ENCODE measurements at regions not wholly inside any gene's neighbourhood (a gene's known extent, or its start where the extent isn't known, plus 50 kb on each side); places are given as distances from the start of the nearest gene placed in this dataset.
"Not testable (repeated sequence)": the region's sequence is repeated elsewhere in the genome, so short reads cannot be mapped to it uniquely, and the experiment has no call there.

DNA sequence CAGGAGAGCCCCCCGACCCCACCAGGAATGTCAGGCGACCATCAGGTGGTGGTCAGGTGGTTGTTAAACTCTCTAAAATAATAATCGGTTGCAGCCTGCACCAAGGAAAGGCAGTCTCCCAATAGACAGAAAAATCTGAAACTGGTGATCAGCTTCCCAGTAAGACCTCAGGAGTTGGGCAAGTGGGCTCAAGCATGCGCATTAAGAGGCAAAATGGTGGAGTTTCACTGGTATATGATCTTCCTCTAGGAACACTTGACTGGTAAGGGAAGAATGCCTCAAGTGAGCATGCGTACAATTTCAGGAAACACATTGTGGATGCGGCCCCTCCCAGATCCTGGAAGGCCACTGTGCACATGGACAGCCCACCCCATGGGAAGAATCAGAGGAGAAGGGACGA is 619.9 kb downstream of the TYW1 start:
- no peak for DNase-seq (ENCODE audit: low read depth, low spot score)

DNA sequence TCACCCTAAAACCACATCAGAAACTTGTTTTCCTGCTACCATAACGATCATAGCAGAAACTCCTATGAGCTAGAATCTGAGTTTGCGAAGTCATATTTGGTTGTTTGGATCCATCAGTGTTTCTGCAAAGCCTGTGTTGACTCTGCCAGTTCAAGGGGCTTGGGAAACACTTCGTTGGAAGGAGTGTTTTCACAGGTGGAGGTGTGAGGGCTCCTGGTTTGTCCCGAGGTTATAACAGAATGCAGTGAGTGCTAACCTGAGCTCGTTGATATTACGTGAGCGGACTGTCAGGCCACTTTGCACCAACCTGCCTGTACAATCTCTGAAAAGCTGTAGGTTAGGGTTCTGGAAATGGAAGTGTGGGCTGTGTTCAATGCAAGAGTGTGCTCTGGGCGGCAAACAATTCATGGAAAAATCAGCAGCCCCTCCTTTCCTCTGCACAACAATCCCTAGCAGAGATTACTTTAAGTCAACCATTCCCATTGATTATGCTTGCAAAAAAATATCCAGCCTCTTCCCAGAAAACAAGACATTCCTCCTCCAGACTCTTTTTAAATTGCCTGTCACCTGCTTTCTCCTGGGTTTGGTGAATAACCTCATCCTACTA is 622.0 kb downstream of the TYW1 start:
- DNase-seq (ENCODE audit: low read depth, low spot score) = no peak

DNA sequence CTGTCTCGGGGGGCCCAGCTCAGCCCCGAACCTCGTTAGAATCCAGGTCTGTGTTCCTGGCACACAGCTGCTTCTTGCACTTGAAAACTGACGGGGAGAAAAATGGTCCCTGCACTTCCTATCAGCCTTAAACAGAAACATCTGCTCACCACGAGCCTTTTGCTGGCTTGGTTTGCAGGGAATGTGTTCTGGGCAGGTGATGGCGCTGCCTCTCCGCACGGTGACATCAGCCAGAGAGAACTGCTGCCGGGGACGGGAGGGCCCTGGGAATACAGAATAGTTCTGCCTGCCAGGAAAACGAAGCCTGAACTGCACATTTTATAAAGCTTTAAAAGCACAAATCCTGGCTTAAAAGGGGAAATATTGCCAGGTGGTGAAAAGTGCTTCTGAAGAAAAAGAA is 622.5 kb downstream of the TYW1 start:
- DNase-seq (ENCODE audit: low read depth, low spot score) = peak; percentile 59

DNA sequence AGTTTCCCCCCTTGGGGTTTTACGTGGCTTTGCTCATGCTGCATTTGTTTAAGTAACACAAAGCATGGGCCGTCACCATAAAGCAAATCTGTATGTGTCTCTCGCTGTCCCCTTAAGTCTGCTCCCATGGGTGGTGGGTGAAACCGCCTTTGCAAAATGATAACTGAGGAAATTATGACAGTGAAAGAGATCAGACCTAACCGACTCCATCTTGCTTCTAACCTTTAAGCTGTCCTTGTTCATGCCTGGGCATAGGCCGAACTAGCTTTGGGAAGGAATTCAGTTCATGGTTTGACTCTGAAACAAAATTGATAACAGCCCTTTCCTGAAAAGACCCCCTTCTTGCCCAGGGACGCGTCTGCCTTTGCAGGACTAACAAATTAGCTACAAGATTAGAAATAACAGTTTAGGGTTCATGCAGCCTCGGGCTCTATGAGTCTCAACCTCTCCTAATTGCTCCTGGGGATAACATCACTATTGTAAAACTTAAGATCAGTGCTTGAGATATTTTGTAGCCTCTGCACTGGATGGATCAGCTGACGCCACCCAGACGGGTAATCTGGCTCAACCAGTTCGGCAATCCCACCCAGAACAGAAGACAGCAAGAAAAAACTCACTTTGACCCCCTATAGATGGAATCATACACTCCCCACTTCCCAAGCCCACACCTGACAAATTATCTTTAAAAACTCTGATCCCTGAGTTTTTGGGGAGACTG is 623.7 kb downstream of the TYW1 start:
- peak; percentile 64 for DNase-seq (ENCODE audit: low read depth, low spot score)

DNA sequence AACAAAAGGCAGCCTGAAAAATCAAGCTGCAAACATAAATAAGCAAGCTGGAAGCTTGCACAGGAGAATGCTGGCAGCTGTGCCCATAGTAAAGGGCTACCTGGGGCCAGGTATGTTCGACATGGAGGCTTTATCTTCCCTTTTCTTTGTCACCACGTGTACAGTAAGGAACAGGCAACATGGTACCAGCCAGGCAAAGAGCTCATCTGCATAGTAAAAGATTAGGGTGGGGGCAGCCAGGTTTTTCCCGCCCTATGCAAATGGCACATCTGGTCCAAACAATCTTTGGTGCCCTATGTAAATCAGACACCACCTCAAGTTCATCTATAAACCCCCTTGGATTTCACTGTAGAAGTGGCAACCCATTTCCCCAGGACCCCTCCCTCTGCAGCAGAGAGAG is 625.1 kb downstream of the TYW1 start:
- no peak for DNase-seq (ENCODE audit: low read depth, low spot score)

DNA sequence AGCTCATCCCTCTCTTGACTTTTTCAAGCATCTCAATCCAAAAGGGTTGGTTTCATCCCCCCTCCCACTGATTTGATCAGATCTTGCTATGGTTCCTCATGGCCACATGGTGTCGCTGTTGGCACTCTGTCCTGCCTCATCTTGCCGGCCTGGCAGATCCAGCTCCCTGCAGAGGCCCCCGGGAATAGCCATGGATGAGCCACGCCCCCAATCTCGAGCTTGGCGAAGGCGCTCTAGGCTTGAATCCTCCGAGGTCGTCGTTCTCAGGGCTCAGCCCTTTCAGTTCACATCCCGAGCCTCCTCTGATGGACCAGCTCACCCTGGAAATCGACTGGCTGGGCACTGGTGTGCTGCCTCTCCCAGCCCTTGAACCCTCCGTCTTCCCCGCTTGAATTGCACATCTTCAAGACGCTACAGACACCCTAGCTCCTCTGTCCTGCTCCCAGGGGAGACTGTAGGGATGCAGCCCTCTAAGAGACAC is 628.7 kb downstream of the TYW1 start:
- DNase-seq (ENCODE audit: low read depth, low spot score) = peak; percentile 91

DNA sequence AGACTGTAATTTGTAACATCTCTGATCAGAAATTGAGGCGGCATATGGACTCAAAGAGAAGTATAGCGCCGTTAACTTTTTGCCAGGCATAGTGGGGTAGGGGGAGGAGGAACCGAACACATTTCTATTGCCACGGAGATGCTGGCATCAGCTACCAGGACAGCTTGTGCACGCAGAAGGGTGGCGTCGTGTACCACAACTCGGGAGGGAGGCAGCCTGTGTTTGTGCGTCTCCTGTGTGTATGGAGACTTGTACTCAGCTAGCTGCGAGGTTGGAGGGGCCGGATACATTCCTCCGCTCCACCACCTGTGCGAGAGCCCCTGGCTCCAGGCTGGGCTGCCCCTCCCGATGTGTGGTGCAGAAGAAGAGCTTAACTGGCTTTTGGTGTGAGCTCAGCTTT is 634.8 kb downstream of the TYW1 start:
- no peak for DNase-seq (ENCODE audit: low read depth, low spot score)

DNA sequence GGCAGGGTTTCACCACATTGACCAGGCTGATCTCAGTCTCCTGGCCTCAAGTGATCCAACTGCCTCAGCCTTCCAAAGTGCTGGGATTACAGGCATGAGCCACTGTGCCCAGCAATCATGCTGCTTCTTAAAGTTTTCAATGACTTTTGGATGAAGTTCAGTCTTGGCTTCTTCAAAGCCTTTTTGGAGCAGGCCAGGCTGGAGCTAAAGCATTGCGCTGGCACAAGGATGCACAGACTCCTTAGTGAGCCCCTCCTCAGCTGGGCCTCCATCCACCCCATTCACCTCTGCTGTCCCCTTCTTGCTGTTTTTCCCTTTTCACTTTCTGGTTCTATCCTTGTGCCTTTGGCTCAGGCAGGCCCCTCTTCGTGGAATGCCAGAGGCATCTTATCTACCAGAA is 638.6 kb downstream of the TYW1 start:
- no peak for DNase-seq (ENCODE audit: low read depth, low spot score)

DNA sequence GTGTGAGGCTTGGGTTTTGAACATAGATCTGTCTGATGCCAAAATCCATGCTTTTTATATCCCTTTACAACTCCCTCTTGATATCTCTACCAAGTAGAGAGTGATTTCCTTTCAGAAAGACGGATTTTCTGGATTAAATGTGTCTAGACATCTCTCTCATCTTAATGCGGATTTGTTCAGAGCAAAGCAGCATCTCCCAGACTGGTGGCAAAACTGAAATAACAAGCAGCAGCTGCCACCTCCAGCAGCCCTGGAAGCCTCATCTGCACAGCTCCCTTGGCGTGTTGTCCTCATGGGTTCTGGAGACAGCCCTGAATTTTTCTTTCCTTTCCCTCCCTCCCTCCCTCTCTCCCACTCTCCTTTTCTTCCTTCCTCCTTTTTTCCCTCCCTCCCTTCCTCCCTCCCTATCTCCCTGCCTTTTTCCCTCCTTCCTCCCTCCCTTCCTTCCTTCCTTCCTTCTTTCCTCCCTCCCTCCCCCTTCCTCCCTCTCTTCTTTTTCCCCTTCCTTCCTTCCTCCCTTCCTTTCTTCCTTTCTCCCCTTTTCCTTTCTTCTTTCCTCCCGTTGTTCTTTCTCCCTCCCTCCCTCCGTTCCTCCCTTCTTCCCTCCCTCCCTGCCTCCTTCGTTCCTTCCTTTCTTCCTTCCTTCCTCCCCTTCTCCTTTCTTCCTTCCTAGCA is 639.9 kb downstream of the TYW1 start:
- DNase-seq (ENCODE audit: low read depth, low spot score) = no peak

DNA sequence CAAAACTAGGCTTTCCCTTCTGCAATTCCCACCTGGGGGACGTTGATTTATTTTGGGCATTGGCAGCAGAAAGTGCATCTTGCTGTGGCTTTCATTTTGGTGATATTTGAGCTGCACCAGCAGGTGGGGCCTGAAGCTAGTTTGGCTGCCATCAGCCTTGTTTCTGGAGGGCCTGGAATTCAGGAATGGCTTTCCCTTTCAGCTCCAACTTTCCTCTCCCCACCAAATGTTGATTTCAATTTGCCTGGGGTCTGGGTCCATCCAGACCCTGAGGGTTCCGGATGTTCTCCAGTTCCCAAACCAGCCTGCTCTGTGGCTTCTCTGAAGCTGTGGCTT is 640.4 kb downstream of the TYW1 start:
- DNase-seq (ENCODE audit: low read depth, low spot score) = peak; percentile 73

DNA sequence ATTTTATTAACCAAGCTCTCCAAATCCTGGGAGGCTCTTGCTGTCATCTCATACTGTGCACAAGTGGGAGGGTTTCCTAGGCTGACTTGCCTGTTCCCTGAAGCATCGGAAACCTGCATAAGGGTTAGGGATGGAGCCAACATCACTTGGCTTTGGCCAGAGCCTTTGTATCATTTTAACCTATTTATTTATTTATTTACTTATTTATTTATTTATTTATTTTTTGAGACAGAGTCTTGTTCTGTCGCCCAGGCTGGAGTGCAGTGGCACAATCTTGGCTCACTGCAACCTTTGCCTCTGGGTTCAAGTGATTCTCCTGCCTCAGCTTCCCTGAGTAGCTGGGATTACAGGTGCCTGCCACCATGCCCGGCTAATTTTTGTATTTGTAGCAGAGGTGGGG is 645.9 kb downstream of the TYW1 start:
- DNase-seq (ENCODE audit: low read depth, low spot score) = not testable (repeated sequence)

DNA sequence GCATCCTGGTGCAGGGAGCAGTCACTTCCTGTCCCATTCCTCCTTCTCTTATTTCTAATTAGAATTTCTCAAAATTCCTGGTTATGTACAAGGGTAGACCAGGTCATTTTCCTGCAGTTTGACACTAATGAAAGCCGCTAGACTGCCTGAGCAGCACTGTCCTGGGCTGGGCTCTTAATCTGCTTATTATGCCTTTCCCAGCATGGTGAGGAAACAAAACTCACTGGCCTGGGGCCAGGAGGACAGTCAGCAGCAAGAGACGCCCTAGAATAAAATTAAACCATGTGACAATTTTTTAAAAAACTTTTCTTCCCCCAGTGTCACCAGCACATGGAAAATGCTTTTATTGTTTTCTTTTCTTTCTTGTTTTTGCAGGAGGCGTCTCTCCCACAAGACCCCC is 647.5 kb downstream of the TYW1 start:
- no peak for DNase-seq (ENCODE audit: low read depth, low spot score)

DNA sequence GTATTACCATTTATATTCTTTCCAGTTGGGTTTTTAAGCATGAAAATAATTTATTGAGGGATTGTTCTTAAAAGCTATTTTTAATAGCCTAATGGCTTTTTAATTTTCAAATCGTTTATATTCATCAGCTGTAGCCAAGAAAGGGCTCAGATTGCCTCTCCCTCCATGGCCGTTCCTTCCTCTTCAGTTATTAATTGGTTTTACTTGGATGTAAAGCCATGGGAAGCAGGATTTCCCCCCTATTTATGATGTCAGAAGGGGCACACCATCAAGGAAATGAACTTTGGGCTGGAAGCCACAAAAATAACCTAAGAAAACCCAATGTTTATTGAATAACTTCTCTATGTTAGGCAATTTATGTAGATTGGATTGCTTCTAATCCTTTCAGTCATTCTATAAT is 656.3 kb downstream of the TYW1 start:
- DNase-seq (ENCODE audit: low read depth, low spot score) = no peak

DNA sequence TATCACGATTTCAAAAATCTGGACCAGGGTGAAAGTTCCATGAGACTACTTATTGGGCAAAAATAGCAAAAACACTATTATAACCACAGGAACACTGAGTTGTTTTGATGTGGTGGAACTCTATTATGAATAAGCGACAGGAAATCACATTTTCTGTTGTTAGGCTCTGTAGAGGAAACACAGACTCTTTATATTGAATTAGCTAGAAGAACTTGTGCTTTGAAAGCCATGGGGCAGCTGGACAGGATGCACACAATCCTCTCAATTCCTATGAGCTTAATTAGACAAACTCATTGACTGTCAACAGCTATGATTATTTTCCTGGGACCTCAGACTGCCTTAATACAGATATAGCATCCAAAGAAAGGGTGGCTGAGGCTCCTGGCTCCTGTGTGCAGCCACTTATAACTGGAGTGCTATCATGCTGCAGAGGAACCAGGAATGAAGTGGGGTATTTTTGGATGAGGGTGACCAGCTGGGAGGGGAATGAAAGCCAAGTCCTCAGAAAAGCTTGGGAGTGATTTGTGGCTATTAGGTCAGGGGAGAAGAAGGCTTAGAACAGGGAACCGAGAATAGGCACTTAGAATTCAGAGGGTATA is 657.3 kb downstream of the TYW1 start:
- DNase-seq (ENCODE audit: low read depth, low spot score) = no peak

DNA sequence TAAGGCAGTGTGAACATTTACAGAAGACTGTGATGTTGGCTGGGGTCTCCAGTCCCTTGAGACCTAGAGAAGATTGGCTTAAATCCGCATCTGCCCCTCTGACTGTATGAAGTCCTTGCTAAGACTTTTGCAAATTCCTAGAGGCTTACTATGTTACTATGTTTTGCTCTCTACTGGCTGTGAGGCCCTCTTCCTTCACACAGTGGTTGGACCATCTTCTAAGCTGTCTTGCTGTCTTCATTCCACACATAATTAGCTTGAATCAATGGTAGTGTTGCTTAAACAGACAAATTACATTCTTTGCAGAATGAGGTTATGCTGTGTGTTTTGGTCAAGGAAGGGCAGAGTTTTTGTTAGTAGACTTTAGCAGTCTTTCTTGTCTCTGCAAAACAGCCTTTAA is 658.0 kb downstream of the TYW1 start:
- no peak for DNase-seq (ENCODE audit: low read depth, low spot score)

DNA sequence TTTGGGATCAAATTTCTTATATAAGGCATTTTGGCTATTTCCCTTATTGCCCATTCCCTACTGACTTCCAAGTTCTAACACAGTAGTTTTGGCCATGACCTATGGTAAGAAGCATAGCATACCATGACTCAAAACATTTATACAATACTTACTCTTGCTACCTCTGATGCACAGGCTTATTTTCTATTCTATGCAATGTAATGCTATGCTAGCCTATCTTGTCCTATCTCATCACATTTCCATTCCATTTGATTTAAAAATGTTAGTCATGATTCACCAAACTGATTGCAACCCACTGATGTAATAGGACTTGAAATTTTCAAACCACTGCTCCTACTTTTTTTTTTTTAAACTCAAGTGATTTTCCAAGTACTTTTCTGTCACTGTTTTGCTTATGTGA is 658.5 kb downstream of the TYW1 start:
- no peak for DNase-seq (ENCODE audit: low read depth, low spot score)

DNA sequence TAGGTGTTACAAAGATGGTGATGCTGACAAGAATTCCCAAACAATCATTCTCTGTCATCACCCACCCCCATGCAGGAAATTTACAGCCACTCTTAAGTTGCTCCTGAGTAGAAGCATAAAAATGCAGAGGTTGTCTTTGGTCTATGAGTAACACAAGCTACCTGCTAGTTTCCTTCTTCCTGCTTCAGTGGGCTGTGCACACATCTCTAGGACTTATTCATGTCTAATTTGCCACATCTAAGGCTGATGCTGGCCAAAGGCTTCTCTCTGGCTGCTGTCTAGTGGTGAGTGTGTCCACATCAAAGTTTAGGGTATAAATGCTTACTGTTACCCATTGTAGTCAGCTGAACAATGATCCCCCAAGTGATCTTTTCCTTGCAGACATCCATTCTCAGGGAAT is 662.5 kb downstream of the TYW1 start:
- no peak for DNase-seq (ENCODE audit: low read depth, low spot score)

DNA sequence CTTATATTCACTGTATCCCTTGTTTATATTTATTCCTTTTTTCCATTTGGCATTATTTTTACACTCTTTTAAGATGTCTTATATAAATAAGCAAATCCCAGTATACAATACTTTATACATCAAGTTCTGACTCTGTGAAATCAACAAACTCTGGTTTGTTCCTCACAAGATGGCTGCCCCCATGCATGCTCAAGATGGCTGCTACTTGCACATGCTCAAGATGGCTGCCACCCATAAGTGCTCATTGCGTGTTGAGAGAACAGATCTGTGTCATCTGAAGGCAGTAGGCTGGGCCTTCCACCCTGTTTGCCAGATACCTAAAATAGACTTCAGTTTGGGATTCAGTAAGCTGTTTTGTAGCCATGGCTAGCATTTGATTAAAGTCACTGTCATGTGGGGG is 666.2 kb downstream of the TYW1 start:
- DNase-seq (ENCODE audit: low read depth, low spot score) = no peak

DNA sequence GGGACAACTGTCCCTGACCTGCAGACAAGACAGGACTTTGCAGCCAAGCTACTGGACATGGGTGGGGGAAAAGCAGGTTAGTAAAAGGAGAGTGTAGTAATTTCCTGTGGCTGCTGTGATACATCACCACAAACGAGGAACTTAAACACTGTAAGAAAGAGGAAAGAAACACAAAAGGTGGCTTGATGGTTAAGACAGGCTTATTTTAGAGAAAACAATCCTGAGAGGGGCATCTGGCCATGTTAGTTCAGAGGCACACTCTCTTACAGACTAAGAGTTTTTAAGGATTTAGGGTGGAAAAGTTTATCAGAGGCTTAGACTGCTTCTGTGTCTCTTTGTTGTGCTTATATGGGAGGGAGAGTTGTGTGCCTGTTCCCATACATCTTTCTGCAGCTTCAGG is 667.0 kb downstream of the TYW1 start:
- no peak for DNase-seq (ENCODE audit: low read depth, low spot score)

DNA sequence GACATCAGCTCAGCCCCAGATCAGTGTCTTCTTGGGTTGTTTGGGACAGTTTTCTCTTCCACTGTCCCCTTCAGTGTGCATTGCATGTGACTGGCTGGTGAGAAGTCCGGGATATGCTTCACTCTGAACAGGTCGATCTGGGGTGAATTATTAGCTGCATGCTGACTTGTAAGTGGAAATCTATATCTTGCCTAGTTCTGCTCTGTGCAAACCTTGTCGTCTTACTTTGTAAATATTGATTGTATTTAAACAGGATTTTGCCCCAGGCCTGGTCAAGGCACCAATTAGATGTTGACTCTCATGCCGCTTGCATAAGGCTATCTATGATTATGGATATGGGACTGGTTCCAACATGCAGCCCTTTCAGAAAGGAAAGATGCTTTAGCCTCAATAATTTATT is 669.7 kb downstream of the TYW1 start:
- DNase-seq (ENCODE audit: low read depth, low spot score) = not testable (repeated sequence)

DNA sequence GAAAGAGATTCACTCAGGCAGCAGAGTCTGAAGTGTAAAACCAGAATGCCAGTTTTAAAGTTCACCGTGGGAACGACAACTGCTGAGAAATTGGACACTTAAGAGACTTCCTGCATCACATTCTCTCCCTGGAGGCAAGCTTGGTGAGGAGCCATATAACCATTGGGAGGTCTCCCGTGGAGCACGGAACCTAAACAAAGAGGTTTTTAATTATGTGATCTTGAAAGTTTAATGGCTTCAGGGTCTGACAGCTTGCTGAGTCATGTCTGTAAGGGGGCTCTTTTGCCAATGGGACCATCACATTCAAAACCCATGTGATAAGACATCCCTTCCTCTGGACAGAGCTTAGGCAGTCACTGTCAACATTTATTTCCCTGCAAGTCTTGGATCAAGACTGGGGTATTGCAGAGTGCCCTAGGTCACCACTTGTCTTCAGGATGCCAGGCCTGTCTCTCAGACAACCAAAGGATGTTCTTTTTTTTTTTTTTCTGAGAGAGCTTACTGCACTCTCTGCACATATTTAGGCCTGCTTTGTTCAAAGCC is 674.4 kb downstream of the TYW1 start:
- DNase-seq (ENCODE audit: low read depth, low spot score) = peak; percentile 16

DNA sequence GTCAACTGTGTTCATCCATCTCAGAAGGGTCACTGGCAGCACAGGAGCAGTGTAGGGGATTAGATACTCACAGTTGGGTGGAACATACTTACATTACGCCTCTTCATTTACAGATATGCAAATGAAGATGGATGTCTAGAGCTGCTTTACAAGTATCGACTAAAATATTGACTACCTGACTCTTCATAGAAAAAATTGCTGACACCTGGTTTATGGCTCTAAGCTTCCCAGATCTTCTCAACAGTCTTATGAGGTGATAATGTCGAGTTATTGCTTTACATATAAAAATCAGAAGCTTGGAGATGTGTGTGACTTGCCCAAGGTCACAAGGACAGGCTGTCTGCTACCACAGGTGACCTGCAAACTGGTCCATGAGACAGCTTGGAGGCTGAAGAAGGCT is 677.2 kb downstream of the TYW1 start:
- DNase-seq (ENCODE audit: low read depth, low spot score) = no peak

Measured in ELF-1 (cell line).